Sigmoid colon (tissue), 3 donors: ENCODE measurements at regions not wholly inside any gene's neighbourhood (a gene's known extent, or its start where the extent isn't known, plus 50 kb on each side); places are given as distances from the start of the nearest gene placed in this dataset.

Experiments
- POLR2A ChIP-seq, 2 donors: fragments of 450-650 bp; IDR thresholded peaks; one replicate each; pipeline ENCODE4 v1.6.1; 2016; ENCODE audit warnings: antibody characterized with exemption in 2 of 2, mild to moderate bottlenecking in 2 of 2, moderate library complexity in 2 of 2
- TF ChIP-seq, protein P1 (sequence below), 4 experiments: fragments of 450-650 bp in 3 of 4; fragments of 200-600 bp in 1 of 4; IDR thresholded peaks; one replicate each; pipeline ENCODE4 v1.5.1; 2016 to 2019; ENCODE audit warnings: antibody characterized with exemption in 4 of 4, mild to moderate bottlenecking in 3 of 4, moderate library complexity in 2 of 4

DNA sequence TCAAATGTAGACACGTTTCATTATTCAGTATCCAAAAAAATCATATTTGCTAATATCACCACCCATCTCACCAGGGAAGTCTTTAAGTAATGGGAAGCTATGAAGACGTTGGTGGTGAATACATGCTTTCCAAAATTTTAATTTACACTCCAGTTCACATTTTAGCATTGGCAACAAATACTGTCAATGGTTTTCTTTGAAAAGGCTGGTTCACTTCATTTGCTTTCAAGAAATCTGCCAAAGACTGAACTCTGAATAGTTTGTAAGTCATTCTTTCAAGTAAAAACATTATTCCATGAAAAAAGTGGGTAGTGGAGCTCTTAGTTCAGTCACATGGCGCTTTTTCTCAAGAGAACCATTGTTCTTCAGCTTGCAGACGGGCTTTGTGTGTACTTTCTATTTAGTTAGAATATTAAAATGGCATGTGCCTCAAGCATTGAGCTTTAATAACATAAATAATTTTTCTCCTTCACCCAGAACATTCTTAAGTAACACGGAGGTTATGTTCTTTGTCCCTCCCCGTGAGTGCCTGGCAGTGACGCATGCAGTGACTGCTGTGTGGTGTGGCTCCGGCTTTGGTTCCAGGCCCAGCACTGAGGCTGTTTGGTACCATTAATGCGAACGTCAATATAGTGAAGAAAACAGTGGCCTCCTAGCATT, 300.0 kb upstream of the HDAC4 start:
- TF ChIP-seq, protein P1, sequence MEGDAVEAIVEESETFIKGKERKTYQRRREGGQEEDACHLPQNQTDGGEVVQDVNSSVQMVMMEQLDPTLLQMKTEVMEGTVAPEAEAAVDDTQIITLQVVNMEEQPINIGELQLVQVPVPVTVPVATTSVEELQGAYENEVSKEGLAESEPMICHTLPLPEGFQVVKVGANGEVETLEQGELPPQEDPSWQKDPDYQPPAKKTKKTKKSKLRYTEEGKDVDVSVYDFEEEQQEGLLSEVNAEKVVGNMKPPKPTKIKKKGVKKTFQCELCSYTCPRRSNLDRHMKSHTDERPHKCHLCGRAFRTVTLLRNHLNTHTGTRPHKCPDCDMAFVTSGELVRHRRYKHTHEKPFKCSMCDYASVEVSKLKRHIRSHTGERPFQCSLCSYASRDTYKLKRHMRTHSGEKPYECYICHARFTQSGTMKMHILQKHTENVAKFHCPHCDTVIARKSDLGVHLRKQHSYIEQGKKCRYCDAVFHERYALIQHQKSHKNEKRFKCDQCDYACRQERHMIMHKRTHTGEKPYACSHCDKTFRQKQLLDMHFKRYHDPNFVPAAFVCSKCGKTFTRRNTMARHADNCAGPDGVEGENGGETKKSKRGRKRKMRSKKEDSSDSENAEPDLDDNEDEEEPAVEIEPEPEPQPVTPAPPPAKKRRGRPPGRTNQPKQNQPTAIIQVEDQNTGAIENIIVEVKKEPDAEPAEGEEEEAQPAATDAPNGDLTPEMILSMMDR (IDR thresholded peaks at IDR 0.05) = no peak
- TF ChIP-seq POLR2A (IDR thresholded peaks at IDR 0.05) = no peak
